ENCODE measurements at regions not wholly inside any gene's neighbourhood (a gene's known extent, or its start where the extent isn't known, plus 50 kb on each side); places are given as distances from the start of the nearest gene placed in this dataset.

DNA sequence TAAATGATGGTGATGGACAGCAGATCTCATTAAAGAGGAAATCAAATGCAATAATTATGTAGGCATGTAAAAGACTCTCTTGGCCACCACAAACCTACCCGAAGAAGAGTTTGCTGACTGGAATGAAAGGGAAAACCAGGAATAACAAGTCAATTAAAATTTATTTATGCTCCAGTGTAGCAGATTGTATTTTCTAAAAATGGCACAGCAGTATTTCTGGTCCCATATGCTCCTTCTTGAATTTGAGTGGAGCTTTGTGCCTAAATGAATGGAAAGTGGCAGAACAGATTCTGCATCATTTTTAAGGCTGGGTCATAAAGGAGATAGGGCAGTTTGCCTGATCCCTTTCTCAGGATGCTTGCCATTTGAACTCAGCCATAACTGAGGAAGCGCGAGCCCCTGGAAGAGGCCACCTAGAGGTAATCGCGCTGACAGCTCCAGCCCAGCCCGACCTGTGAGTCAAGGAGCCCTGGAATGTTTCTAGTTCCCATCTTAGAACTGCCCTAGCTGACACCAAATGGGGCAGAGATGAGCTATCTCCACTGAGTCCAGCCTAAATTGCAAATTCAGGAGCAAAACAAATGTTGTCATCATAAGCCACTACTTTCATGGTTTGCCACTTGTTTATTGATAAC, 229.2 kb upstream of the TMTC1 start:
- Mint-ChIP-seq H3K27me3 (ENCODE audit: low read depth in 3 of 3) (no peaks in the 10 kb centered on the region), H3K4me3 (no peak overlapping the region), H3K36me3 (no peaks in the 10 kb centered on the region), H3K4me1 (no peaks in the 10 kb centered on the region), H3K27ac (no peak overlapping the region), H3K9me3 (peaks cover 0 to 3% (median 0%) of the 10 kb centered on the region in 7 donors)
- Histone ChIP-seq H4K20me1 (ENCODE audit: insufficient read depth, low read length) (no peaks in the 10 kb centered on the region), H3K4me2 (replicated peaks; ENCODE audit: extremely low read depth, low read length, poor library complexity, severe bottlenecking) (no peak overlapping the region), H3K9ac (ENCODE audit: insufficient read depth, low read length, poor library complexity, severe bottlenecking) (no peak overlapping the region), H3K27me3 (ENCODE audit: control insufficient read depth in 2 of 2, insufficient read depth in 2 of 2, low read length in 2 of 2) (no peaks in the 10 kb centered on the region), H3K27ac (ENCODE audit: low read depth in 1 of 2, low read length in 2 of 2) (no peak overlapping the region), H3K4me1 (ENCODE audit: control insufficient read depth in 1 of 2, insufficient read depth in 2 of 2, low read length in 2 of 2) (no peaks in the 10 kb centered on the region), H2AFZ (ENCODE audit: insufficient read depth, low read depth, low read length, poor library complexity, severe bottlenecking) (no peak overlapping the region), H3K9me3 (replicated peaks in 1 of 2; ENCODE audit: control insufficient read depth in 1 of 2, insufficient read depth in 1 of 2, low read length in 2 of 2) (peaks cover 0 to 2% of the 10 kb centered on the region in 2 donors), H3K79me2 (ENCODE audit: insufficient read depth, low read length) (no peaks in the 10 kb centered on the region), H3K36me3 (replicated peaks in 1 of 2; ENCODE audit: control insufficient read depth in 1 of 2, insufficient read depth in 2 of 2, low read length in 2 of 2) (no peaks in the 10 kb centered on the region), H3K4me3 (replicated peaks in 1 of 3; ENCODE audit: low read depth in 2 of 3, low read length in 3 of 3) (no peak overlapping the region)
- TF ChIP-seq, protein P1, sequence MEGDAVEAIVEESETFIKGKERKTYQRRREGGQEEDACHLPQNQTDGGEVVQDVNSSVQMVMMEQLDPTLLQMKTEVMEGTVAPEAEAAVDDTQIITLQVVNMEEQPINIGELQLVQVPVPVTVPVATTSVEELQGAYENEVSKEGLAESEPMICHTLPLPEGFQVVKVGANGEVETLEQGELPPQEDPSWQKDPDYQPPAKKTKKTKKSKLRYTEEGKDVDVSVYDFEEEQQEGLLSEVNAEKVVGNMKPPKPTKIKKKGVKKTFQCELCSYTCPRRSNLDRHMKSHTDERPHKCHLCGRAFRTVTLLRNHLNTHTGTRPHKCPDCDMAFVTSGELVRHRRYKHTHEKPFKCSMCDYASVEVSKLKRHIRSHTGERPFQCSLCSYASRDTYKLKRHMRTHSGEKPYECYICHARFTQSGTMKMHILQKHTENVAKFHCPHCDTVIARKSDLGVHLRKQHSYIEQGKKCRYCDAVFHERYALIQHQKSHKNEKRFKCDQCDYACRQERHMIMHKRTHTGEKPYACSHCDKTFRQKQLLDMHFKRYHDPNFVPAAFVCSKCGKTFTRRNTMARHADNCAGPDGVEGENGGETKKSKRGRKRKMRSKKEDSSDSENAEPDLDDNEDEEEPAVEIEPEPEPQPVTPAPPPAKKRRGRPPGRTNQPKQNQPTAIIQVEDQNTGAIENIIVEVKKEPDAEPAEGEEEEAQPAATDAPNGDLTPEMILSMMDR (IDR thresholded peaks at IDR 0.05) = no peak
- intact Hi-C loops (cut with micrococcal nuclease) = no loop called here
- DNase-seq = no peak
- WGBS (ENCODE audit: insufficient coverage) = 54% methylated on average over 3 of the region's 6 CpGs

DNA sequence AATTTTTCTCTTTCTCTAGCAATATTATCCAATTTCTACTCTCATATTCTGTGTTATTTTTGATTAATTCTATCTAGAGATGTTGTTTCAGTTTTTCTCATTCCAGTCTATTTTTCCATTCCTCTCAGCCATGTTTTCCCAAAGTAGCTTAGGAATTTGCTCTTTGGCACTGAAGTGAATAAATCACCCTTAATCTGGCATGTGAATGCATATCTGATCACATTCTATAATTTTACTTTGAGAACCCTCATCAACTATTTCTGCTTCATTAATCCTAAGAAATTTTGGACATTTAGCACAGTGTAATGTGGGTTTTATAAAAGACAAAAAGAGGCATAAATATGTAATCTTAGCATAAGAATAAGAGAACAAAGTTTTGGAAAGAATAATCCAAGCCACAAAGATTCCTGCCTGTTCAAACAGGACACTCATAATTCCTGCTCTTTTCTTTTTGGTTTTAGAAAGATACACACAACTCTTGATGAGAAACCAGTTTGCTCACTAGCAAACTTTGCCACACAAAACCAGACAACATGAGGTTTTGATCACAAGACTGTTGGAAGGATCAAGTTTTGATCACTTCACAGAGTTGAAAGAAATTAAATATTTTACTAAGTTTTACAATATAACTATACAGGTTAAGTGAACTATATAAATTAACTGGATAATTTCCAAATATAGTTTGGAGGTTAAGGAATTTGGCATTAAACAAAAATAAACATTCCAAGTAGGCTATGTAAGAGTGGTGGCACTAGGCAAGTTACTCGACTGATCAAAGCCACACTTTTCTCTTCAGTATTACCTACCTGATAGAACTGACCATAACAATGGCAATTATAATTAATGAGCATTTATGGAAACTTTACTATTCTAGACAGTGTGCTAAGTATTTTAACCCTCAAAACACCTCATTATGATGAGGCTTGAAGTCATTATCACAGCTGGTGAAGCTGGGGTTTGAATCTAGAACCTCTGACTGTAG, 226.6 kb upstream of the TMTC1 start:
- Mint-ChIP-seq H3K36me3 (no peaks in the 10 kb centered on the region), H3K27ac (no peak overlapping the region), H3K27me3 (ENCODE audit: low read depth in 3 of 3) (no peaks in the 10 kb centered on the region), H3K4me1 (no peaks in the 10 kb centered on the region), H3K9me3 (peaks cover 0 to 5% (median 0%) of the 10 kb centered on the region in 7 donors), H3K4me3 (no peak overlapping the region)
- H4K20me1 ChIP-seq (ENCODE audit: insufficient read depth, low read length) = no peaks in the 10 kb centered on the region
- H3K36me3 ChIP-seq (replicated peaks in 1 of 2; ENCODE audit: control insufficient read depth in 1 of 2, insufficient read depth in 2 of 2, low read length in 2 of 2) = no peaks in the 10 kb centered on the region
- no peaks in the 10 kb centered on the region for H3K27me3 ChIP-seq (ENCODE audit: control insufficient read depth in 2 of 2, insufficient read depth in 2 of 2, low read length in 2 of 2)
- DNase-seq = no peak
- H3K4me1 ChIP-seq (ENCODE audit: control insufficient read depth in 1 of 2, insufficient read depth in 2 of 2, low read length in 2 of 2) = no peaks in the 10 kb centered on the region
- TF ChIP-seq, protein P1 (IDR thresholded peaks at IDR 0.05) = no peak
- no peak overlapping the region for H3K9ac ChIP-seq (ENCODE audit: insufficient read depth, low read length, poor library complexity, severe bottlenecking)
- WGBS (ENCODE audit: insufficient coverage) = no CpG with 5 or more reads among the region's 1 CpG
- H3K9me3 ChIP-seq (replicated peaks in 1 of 2; ENCODE audit: control insufficient read depth in 1 of 2, insufficient read depth in 1 of 2, low read length in 2 of 2) = peaks cover 0 to 2% of the 10 kb centered on the region in 2 donors
- H3K4me2 ChIP-seq (replicated peaks; ENCODE audit: extremely low read depth, low read length, poor library complexity, severe bottlenecking) = no peak overlapping the region
- no peak overlapping the region for H3K4me3 ChIP-seq (replicated peaks in 1 of 3; ENCODE audit: low read depth in 2 of 3, low read length in 3 of 3)
- H2AFZ ChIP-seq (ENCODE audit: insufficient read depth, low read depth, low read length, poor library complexity, severe bottlenecking) = no peak overlapping the region
- no peaks in the 10 kb centered on the region for H3K79me2 ChIP-seq (ENCODE audit: insufficient read depth, low read length)
- intact Hi-C loops (cut with micrococcal nuclease) = no loop called here
- no peak overlapping the region for H3K27ac ChIP-seq (ENCODE audit: low read depth in 1 of 2, low read length in 2 of 2)
